Activated CD4-positive, alpha-beta T cell treated with anti-CD3 and anti-CD28 coated beads, Interleukin-10, Interleukin-2, amounts not matched to agents 100 ng/mL and 50 ng/mL, durations not matched to agents 16 hours and 8 hours (primary cell): ENCODE measurements at regions not wholly inside any gene's neighbourhood (a gene's known extent, or its start where the extent isn't known, plus 50 kb on each side); places are given as distances from the start of the nearest gene placed in this dataset.
A peak's percentile ranks its signal among the peaks of the same experiment; 100 is the strongest.

Experiments
- DNase-seq: peaks from one replicate; pipeline ENCODE4 v3.0.0-alpha.2; 2020

DNA sequence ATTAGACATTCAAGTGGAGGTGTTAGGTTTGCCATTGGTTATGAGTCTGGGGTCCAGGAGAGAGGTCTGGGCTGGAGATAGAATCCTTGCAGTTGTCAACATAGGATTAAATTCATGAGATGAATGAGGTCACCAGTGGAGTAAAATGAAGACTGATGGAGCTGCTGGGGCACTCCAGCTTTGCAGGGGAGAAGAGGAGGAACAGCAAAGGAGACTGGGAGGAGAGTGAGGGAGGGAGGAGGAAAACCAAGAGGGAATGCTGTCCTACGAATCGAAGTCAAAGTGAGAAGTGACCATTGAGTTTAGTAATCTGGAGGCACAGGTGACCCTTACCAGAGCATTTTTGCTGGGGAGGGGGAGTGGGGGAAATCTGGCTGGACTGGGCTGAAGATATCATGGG lies 178.2 kb upstream of the NR3C1 start:
- DNase-seq: no peak

DNA sequence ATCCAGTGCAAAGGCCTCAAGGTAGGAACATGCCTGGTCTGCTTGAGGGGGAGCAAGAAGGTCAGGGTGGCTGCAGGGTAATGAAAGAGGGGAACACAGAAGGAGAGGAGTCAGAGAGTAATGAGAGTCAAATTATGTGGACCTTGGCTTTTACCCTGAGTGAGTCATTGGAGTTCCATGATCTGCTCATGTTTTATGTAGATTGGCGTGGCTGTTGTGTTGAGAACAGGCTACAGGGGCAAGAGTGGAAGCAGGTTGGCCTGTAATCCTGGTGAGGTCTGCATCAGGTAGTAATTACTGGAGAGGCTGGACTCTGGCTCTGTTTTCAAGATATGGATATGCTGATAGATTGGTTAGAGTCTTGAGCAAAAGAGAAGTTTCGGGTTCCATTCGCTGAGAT lies 177.7 kb upstream of the NR3C1 start:
- DNase-seq: no peak

DNA sequence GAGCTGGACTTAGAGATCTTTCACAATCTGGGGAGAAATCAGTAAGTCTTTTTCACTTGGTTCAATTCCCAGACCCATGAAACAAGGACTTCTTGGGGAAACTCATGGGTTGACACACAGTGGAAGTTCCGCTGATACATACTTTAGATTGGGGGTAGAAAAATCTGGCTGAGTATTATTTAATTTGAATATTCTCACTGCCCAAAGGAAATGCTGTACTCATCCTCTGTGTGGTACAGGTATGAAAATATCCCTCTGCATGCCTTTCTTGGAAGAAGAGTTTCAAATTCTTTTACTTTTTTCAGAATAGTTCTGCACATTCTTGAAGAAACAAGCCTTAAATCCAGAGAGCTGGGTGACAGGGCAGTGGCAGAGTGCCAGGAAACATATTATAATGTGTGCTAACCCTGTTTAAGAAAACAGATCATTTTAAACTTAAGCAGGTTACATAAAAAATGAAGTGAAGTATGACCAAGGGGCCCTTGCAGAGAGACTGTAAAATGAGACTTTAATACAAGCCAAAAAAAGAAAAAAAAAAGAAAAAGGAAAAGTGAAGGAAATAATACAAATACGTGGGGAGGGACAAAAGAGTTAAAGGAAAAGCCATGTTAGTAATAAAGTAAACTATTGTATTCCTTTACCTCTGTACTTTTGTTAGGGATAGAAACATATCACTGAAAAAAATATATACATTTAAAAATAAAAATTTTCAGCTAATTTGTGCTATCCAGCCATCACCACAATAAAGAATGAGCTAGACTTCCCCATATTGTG lies 173.4 kb upstream of the NR3C1 start:
- no peak for DNase-seq

DNA sequence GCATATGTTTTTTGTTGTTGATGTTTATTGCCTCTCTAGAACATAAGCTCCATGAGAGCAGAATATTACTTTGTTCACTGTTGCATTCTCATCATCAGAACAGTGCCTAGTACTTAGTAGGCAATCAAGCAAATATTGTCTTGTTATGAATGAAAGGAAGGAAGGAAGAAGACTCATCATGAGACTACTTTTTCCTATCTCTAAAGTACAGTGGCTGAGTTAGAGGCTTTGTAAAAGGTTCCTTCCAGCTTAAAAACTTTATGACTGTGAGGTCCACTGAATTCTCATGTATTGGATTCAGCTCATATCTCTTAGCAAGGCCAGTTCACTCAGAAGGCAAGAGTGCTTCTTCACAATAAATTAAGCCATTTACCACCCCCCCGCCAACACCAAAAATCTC lies 171.8 kb upstream of the NR3C1 start:
- DNase-seq: peak; percentile 47

DNA sequence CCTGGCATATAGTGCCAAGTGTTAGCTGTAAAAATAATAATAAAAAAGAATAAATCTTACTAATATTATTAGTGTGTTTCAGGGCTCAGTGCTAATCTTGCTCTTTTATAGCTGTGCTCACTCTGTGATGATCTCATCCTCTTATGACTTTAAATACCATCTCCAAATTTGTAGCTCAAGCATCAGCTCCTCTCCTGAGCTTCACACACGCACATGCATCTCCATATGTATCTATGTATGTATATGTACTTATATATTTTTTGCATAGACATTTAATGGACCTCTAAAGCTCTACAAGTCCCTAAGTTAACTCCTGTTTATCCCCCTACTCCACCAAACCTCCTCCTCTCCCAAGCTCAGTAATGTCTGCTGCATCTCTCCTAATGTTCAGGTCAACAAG lies 170.8 kb upstream of the NR3C1 start:
- DNase-seq: no peak

DNA sequence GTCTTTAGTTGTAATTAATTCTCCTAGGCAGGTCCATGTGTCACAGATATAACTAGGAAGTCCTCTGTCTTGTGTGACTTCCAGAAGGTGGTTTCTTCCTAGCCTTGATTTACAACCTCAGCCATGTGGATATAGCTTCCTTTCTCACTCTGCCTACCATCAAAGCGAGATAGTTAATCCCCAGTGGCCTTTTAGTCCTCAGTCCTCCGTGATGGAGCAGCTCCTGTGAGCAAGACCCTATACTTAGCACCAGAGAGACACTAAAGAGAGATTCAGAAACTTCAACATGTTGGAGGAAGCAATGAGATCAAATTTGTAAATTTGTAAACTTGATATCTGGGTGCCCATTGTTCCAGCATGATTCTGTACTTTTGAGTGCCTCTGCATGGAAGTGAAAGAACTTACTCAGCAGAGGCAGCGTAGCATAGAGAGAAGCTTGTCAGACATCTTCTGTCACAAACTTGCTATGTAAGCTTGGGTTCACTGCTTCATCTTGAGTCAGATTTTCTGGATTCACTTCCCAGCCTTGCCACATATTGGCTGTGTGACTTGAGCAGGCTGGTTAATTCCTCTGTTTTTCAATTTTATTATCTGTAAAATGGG lies 170.2 kb upstream of the NR3C1 start:
- no peak for DNase-seq

DNA sequence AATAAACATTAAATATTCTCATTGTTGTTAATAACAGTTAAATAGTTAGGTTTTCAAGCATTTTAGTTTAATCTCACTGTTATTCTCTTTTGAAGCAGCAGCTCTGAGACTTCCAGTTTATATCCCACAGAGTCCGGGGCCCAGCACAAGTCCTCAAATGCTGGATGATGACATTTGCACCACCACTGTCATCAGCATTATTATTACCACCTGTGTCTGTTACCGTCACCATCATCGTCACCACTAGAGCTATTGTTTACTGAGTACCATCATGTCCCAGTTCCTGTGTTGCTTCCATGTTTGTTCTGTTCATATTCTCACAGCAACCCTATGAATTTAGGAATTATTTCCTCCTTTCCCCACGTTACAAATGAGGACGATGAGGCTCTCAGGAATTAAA lies 169.2 kb upstream of the NR3C1 start:
- no peak for DNase-seq

DNA sequence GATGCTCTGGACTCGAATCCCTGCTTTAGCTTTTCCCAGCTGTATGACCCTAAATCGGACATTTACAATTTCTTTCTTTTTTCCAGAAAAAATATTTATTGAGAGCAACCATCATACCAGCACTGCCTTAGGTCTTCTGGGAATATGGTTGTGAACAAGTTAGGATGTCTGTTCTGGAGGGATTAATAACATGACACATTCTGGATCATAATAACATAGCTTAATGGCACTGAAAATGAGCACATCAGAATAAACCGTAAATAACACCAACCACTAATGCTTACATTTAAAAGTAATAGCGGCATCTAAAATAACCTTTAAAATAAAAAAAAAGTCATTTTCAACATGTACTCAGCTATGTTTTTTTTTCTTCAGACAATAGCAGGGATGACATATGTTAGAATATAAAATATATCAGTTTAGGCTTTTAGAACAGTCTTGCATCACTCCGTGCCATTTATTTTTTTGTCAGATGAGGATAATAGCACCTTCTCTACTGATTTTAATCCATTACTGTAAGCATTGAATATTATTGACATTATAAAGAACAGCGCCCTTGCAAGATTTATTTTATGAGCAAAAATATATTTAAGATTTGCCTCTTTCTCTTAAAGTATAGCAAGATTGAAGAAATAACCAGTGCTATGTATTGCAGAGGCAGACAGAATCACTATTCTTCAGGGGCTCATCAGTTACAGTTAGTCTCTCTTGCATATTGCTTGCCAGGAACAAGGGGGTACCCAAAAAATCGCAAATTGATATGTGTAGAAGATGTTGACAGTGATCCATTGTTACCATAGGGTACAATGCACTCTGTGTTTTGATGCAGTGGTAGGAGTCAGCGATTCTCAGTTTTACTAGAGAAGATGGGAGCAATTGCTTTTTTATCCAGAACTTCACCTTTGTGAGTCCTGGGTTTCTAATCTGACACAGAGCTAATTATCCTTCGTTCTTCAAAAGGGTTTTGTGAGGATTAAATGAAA lies 168.4 kb upstream of the NR3C1 start:
- no peak for DNase-seq

DNA sequence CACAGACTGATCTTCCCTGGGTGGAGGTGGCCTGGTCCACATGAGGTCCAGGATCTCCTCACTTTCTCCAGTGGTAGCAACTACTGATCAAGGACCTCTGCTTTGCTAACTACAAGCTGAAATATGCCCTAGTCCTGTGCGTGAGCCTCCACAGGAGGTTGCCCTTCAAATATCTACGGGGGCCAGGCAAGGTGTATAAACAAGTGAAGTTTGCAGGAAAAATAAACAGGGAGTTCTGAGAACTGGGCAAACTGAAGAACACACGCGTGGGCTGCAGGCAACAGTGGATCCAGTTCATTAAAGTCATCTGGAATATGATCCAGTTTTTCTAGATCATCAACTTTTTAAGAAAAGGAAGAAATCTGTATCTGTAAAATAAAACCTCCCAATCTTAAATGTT lies 167.5 kb upstream of the NR3C1 start:
- DNase-seq: no peak

DNA sequence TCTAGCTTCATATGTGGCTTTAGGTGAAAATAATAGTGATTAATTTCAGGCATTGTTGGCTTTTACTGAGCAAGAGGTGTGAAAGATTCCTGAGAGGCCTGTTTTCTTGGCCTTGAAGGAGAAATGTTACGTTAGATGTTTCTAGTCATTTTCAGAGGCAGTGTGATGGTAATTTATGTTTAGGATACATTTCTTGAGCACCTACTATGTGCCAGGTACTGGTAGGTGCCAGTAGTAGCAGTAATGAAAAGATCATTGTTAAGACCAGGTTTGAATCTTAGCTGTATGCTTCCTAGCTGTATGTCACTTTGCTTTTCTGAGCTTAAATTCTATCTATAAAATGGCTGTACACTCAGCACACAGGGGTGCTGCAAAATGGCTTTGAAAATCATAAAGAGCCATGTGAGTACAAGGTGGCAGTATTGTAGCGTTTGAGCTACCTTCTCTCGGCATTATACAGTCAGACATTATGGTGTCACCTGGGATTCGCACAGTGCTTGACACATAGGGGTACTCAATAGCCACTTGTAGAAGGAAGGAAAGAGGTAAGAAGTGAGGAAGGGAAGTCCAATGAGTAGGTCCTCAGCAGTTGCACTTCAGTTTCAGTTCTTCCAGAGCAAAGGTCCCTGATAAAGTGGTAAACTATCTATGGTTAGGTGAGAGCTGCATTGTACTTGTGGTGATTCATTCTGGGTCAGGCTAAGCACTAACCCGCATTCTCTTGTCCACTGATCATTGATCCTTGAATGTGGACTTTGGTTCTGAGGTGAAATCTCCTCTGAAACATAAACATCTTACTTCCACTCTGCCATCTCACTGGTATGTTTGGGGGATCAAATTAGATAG lies 166.5 kb upstream of the NR3C1 start:
- peak; percentile 15 for DNase-seq

DNA sequence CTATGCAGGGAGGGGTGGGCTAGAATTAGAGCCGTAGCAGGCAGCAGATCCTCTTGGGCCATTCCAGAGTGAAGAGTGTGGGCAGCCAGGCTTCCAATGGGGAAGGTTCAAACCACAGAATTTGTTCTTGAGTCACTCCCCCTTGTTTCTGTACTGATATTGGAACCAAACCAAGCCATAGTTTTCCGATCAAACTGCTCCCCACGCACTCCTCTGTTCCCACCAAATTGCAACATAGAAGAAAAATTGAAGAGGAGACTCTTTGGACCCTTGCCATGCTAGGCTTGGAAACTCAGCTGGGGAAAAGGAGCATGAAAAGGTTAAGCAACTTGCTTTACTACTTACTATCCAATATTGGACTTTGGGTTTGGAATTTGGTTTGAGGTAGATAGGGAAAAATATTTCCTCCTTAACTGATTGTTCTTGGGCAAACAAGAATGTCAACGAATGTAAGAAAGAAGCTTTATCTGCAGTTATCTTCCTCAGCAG lies 165.8 kb upstream of the NR3C1 start:
- no peak for DNase-seq

DNA sequence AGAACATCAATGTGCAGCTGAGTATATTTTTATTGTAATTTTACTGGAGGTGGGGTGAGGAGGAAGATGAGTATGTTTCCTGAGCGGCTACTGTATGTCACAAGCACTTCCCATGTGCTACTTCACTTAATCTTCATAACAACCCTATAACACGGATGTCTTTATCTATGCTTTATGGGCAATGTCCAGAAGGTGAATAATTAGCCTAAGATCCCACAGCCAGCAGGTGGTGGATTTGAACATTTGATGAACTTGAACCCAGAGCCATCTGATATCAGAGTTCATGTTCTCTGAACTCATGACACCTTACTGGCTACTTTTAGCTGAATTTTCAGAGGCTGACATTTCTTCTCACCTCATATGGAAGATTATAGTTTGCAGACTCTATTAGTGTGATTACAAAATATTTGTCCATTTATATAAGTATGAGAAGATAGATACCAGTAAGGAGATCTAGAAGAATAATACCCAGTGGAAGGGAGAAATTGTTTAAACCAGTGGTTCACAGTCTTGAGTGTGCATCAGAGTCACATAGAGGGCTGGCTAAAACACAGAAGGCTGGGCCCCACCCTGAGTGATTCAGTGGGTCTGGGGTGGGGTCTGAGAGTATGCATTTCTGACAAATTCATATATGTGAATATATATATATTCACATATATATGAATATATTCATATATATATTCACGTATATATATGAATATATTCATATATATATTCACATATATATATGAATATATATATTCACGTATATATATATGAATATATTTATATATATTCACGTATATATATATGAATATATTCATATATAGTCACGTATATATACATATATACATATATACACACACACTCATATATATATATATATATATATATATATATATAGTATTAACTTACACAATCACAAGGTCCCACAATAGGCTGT lies 164.4 kb upstream of the NR3C1 start:
- DNase-seq: no peak

DNA sequence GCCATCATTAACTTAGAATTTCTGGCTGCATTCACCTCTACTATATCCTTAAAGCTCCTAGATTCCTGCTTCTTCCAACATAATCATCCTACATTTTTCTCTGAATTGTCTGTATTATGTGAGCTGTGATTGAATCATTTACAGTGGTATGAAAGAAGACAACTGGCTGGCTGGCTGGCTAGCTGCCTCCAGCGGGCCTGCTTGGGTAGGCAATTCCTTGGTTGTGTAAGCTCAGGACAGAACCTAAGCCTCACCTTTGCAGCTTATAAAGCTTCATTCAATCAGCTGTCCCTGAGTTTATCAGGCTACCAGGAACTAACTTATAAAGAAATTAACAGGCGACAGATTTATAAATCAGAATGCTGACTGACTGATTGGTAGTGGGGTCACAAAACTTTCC lies 162.7 kb upstream of the NR3C1 start:
- no peak for DNase-seq

DNA sequence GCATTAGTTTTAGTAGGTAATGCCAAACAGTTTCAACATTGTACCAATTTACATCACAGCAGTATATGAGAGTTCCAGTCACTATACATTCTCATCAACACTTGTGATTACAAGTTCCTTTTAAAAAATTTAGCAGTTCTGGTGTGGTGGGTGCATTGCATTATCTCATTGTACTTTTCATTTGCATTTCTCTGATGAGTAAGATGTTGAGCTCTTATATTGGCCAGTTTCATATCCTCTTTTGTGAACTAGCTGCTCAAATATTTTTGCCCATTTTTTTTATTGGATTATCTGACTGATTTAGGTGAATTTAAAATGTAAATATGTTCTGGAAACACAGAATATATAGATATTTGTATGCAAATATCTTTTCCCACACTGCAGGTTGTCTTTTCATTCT lies 160.9 kb upstream of the NR3C1 start:
- DNase-seq: peak; percentile 21

DNA sequence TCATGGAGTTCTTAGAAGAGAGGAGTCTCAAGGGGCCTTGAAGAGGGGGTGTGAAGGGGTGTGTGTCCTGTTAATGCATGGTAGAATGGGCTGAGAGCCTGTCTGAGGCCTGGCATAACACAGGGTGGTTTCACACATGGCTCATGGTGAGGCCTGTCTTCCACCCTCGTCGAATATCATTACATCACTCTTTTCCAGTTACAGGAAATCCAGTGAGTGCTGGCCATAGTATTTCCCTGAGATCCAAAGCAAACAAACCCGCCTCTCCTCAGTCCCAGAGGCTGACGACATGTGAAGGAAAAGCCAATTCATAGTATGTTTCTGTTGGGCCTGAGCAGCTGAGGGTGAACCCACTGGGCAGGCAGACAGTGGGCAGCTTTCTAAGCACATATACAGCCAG lies 159.4 kb upstream of the NR3C1 start:
- DNase-seq: no peak

DNA sequence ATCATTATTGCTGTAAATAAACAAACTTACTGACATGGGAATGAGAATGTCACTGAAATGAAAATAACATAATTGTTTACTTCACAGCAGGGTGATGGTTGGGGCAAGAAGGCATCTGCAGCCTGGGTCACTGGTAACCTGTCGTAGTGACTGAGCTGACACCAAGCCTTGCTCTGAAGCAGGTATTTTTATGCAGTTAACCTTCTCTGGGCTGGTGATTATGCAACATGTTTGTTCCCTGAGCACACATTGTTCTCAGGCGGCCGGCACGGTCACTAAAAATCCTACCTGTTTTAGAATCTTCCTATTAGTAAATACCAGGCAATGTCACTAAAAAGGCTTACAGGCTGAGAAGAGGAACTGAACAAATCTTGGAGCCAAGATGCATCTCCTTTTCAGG lies 157.7 kb upstream of the NR3C1 start:
- no peak for DNase-seq

DNA sequence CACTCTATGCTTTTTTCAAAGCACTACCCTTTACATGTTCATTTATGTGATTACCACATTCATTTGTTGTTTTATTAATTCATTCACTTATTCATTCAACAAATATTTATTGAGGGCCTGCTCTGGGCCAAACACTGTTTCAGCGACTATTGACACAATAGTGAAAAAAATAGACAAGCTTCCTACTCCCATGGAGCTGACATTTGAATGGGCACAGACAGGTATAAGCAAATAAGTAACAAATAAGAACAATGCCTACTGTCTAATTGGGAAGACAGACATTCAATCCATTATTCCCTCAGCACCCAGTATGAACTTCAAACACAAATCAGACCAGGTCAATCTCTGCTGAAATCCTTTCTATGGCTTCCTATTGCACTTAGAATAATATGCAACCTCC lies 156.9 kb upstream of the NR3C1 start:
- DNase-seq: no peak

DNA sequence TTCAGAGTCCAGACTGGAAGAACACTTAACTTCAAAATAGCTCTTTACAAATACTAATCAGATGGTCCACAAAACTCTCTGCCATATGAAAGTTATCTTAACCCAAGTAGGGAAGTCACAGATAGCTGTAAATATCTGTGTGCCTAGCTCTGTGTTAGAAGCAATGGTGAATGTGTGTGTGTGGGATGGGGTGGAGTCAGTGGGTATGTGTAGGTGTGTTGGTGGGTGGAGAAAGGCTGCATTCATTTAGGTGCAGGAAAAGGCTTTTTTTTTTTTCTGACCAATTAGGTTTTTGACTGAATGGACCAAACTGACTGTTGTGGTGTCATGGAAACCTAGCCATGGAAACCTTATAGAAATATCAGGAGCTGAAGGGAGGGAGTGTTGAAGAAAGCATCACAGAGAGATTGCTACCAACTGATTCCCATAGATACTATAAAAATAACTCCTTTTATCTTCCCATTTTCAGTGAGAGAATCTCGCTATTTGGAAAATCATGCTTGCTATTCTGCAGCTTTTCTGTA lies 156.2 kb upstream of the NR3C1 start:
- DNase-seq: no peak

DNA sequence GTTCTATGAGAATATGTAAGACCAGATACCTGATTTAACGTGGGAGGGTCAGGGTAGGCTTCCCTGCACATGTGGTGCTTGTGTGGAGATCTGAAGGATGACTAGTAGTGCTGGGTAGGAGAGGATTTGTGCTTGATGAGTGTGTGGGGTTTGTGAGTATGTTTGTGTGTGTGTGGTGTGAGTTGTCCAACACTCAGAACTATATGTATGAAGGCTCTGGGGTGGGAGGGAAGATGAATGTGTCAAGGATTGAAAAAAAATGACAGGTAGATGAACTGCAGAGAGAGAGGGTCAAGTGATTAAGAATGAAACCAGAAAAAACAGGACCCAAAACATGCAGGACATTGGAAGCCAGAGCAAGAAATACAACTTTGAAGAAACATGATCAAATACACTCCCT lies 154.6 kb upstream of the NR3C1 start:
- peak; percentile 38 for DNase-seq

DNA sequence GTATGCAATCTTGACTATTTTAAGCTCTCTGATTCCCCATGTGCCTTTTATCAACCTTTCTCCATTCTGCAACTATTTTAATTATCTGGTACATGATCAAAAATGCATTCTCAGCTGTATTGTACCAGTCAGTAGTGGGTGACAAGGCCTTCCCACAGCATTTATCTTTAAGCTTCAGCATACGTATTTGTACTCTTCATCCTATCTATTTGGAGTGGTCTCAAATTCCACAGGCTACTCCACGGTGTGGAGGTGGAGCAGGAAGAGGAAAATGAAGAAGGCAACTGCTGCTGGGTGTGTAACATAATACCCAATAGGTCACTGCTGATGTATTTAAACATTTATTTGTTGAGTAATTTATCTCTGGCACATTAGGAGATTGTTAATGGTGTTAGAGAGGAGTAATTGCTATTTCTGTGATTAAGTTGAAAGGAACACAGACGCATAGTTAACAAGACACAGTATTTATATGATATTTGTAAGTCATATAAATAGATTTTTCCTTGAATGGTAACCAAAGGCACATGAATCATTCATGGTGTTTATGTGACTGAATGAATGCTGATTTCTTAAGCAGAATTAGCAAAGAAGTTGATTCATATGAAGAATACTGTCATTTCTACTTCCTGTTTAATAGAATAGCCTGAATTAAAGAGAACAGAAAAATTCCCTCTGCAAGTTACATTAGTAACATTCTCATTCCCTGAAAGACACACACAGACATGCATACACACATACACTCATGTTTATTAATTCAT lies 153.8 kb upstream of the NR3C1 start:
- DNase-seq: peak; percentile 61
